ENCODE measurements at regions not wholly inside any gene's neighbourhood (a gene's known extent, or its start where the extent isn't known, plus 50 kb on each side); places are given as distances from the start of the nearest gene placed in this dataset.
A peak's percentile ranks its signal among the peaks of the same experiment; 100 is the strongest.

GRCh38 chr6:145028144-145028818 is 707.0 kb downstream of the EPM2A start:
- TF ChIP-seq, protein P1, sequence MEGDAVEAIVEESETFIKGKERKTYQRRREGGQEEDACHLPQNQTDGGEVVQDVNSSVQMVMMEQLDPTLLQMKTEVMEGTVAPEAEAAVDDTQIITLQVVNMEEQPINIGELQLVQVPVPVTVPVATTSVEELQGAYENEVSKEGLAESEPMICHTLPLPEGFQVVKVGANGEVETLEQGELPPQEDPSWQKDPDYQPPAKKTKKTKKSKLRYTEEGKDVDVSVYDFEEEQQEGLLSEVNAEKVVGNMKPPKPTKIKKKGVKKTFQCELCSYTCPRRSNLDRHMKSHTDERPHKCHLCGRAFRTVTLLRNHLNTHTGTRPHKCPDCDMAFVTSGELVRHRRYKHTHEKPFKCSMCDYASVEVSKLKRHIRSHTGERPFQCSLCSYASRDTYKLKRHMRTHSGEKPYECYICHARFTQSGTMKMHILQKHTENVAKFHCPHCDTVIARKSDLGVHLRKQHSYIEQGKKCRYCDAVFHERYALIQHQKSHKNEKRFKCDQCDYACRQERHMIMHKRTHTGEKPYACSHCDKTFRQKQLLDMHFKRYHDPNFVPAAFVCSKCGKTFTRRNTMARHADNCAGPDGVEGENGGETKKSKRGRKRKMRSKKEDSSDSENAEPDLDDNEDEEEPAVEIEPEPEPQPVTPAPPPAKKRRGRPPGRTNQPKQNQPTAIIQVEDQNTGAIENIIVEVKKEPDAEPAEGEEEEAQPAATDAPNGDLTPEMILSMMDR (IDR thresholded peaks at IDR 0.05), result peak in 1 of 4 experiments; percentile 28
- no peak for TF ChIP-seq POLR2A (IDR thresholded peaks at IDR 0.05)
